Activated CD4-positive, alpha-beta memory T cell treated with anti-CD3 and anti-CD28 coated beads for 36 hours (primary cell): ENCODE measurements at regions not wholly inside any gene's neighbourhood (a gene's known extent, or its start where the extent isn't known, plus 50 kb on each side); places are given as distances from the start of the nearest gene placed in this dataset. TPM values are rescaled to one million over a fixed set of nuclear protein-coding genes. Genes with fewer than 3 reads are reported as not detected.

Experiments used
- microRNA-seq: library from miRNA; unstranded; fragments of <30 nt; microRNA quantifications from one replicate; pipeline ENCODE4 v1.2.0, GENCODE V29; 2022; ENCODE audit warnings: borderline number of aligned reads, borderline microRNAs expressed, borderline replicate concordance

Small RNA genes lying in the stretch of these regions (microRNA-seq; reads per million reads assigned to microRNA genes)
- not detected for gene MIR548AE1
